ENCODE measurements at regions not wholly inside any gene's neighbourhood (a gene's known extent, or its start where the extent isn't known, plus 50 kb on each side); places are given as distances from the start of the nearest gene placed in this dataset.

DNA sequence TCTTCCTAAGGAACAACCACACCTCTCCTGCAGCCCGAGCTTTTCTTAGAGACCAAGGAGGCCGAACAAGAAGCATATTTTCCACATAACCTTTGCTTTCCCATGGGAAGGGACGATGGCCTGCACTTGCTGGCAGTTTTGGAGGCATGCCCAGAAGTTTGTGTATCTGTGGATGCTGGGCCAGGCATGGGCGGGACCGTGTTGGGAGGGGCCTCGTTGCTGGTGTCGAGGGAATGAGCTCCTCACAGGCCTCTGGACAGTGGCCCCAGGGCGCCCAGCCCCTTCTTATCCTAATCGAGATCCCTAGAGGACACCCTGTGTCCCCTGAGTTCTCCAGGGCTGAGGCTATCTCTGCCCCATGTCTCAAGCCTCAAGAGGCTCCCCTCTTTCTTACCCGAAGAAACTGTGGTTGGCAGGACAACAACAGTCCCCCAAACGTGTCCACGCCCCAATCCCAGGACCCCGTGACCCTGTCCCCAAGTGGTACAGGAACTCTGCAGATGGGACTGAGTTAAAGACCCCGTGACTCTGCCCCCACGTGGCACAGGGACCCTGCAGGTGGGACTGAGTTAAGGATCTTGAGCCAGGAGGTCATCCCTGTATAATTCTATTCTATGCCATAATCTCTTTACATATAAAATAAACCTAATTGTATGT lies 99.5 kb upstream of the BHLHE23 start:
- TF ChIP-seq, protein P1, sequence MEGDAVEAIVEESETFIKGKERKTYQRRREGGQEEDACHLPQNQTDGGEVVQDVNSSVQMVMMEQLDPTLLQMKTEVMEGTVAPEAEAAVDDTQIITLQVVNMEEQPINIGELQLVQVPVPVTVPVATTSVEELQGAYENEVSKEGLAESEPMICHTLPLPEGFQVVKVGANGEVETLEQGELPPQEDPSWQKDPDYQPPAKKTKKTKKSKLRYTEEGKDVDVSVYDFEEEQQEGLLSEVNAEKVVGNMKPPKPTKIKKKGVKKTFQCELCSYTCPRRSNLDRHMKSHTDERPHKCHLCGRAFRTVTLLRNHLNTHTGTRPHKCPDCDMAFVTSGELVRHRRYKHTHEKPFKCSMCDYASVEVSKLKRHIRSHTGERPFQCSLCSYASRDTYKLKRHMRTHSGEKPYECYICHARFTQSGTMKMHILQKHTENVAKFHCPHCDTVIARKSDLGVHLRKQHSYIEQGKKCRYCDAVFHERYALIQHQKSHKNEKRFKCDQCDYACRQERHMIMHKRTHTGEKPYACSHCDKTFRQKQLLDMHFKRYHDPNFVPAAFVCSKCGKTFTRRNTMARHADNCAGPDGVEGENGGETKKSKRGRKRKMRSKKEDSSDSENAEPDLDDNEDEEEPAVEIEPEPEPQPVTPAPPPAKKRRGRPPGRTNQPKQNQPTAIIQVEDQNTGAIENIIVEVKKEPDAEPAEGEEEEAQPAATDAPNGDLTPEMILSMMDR (IDR thresholded peaks at IDR 0.05): no peak
- TF ChIP-seq TCF7L2 (IDR thresholded peaks at IDR 0.05; ENCODE audit: low read depth, low read length): no peak
- no peak for TF ChIP-seq POLR2AphosphoS5 (IDR thresholded peaks at IDR 0.05; ENCODE audit: low read depth, low read length)
- TF ChIP-seq, protein P2, sequence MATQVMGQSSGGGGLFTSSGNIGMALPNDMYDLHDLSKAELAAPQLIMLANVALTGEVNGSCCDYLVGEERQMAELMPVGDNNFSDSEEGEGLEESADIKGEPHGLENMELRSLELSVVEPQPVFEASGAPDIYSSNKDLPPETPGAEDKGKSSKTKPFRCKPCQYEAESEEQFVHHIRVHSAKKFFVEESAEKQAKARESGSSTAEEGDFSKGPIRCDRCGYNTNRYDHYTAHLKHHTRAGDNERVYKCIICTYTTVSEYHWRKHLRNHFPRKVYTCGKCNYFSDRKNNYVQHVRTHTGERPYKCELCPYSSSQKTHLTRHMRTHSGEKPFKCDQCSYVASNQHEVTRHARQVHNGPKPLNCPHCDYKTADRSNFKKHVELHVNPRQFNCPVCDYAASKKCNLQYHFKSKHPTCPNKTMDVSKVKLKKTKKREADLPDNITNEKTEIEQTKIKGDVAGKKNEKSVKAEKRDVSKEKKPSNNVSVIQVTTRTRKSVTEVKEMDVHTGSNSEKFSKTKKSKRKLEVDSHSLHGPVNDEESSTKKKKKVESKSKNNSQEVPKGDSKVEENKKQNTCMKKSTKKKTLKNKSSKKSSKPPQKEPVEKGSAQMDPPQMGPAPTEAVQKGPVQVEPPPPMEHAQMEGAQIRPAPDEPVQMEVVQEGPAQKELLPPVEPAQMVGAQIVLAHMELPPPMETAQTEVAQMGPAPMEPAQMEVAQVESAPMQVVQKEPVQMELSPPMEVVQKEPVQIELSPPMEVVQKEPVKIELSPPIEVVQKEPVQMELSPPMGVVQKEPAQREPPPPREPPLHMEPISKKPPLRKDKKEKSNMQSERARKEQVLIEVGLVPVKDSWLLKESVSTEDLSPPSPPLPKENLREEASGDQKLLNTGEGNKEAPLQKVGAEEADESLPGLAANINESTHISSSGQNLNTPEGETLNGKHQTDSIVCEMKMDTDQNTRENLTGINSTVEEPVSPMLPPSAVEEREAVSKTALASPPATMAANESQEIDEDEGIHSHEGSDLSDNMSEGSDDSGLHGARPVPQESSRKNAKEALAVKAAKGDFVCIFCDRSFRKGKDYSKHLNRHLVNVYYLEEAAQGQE (IDR thresholded peaks at IDR 0.05; ENCODE audit: insufficient read depth in 1 of 2, low read depth in 2 of 2, low read length in 1 of 2): no peak
- TF ChIP-seq SIN3A (IDR thresholded peaks at IDR 0.05; ENCODE audit: borderline replicate concordance, insufficient read depth, low read depth, low read length): no peak
